IMR-90 (cell line): ENCODE measurements at regions not wholly inside any gene's neighbourhood (a gene's known extent, or its start where the extent isn't known, plus 50 kb on each side); places are given as distances from the start of the nearest gene placed in this dataset.
A peak's percentile ranks its signal among the peaks of the same experiment; 100 is the strongest.

ENCODE experiments used
- ATAC-seq: fragments of 200-7000 bp; cut with Tn5 transposase; 2 replicates; pipeline ENCODE4 v1.9.1; 2020; ENCODE audit warnings: low read depth, mild to moderate bottlenecking, moderate library complexity
- BruUV-seq: library from RNA; stranded (reverse); fragments of 400-500 nt; replicated peaks from 2 replicates; lab custom pipeline; 2021; lab: Mats Ljungman, UMichigan
- CTCF ChIA-PET: fragments of 300-600 bp; formaldehyde crosslinking; extraction: SDS; loops from one replicate; lab custom pipeline; 2021; ENCODE audit warnings: antibody characterized with exemption; lab: Yijun Ruan, JAX
- POLR2A ChIA-PET: fragments of 300-600 bp; sonication (Branson Sonifier 250); formaldehyde crosslinking; loops from one replicate; lab custom pipeline; 2022; ENCODE audit warnings: antibody characterized with exemption; ENCODE audit not compliant: unreplicated experiment; lab: Charles Lee
- DNase-seq: peaks from one replicate; pipeline ENCODE4 v3.0.0; 2013
- H2AFZ ChIP-seq: replicated peaks from 2 replicates; pipeline ENCODE3; 2013; ENCODE audit warnings: low read length, mild to moderate bottlenecking; ENCODE audit not compliant: poor library complexity
- H2AK5ac ChIP-seq: 2 replicates; pipeline ENCODE4 v1.6.1; 2013; ENCODE audit warnings: low read depth, low read length, inconsistent platforms
- H2AK9ac ChIP-seq: replicated peaks from 2 replicates; pipeline ENCODE3; 2013; ENCODE audit warnings: mild to moderate bottlenecking, low read depth, low read length, moderate library complexity; ENCODE audit not compliant: poor library complexity
- H2BK120ac ChIP-seq: 2 replicates; pipeline ENCODE4 v1.6.1; 2013; ENCODE audit warnings: low read depth, low read length, inconsistent platforms
- H2BK15ac ChIP-seq: 3 replicates; pipeline ENCODE4 v1.6.1; 2013; ENCODE audit warnings: low read depth, low read length, inconsistent platforms
- H2BK20ac ChIP-seq: 2 replicates; pipeline ENCODE4 v1.6.1; 2013; ENCODE audit warnings: low read depth, mild to moderate bottlenecking, inconsistent platforms, low read length, moderate library complexity
- H2BK5ac ChIP-seq: 2 replicates; pipeline ENCODE4 v1.6.1; 2013; ENCODE audit warnings: mild to moderate bottlenecking, low read depth, low read length, inconsistent platforms; ENCODE audit not compliant: poor library complexity, severe bottlenecking
- H3K14ac ChIP-seq: replicated peaks from 2 replicates; pipeline ENCODE4 v1.6.1; 2013; ENCODE audit warnings: low read depth, low read length, inconsistent platforms
- H3K18ac ChIP-seq: 2 replicates; pipeline ENCODE4 v1.6.1; 2013; ENCODE audit warnings: low read depth, low read length, control low read depth
- H3K23ac ChIP-seq: 2 replicates; pipeline ENCODE4 v1.6.1; 2013; ENCODE audit warnings: low read depth, low read length, inconsistent platforms
- H3K27ac ChIP-seq: 2 replicates; pipeline ENCODE4 v1.5.1; 2013; ENCODE audit warnings: mild to moderate bottlenecking, control low read depth, low read length; ENCODE audit not compliant: insufficient read depth
- H3K27me3 ChIP-seq: 2 replicates; pipeline ENCODE4 v1.6.1; 2013; ENCODE audit warnings: low read length; ENCODE audit not compliant: control insufficient read depth, insufficient read depth
- H3K36me3 ChIP-seq: 2 replicates; pipeline ENCODE4 v1.6.1; 2013; ENCODE audit warnings: low read length, mixed read lengths; ENCODE audit not compliant: control insufficient read depth, insufficient read depth
- H3K4ac ChIP-seq: 2 replicates; pipeline ENCODE4 v1.6.1; 2013; ENCODE audit warnings: low read depth, low read length, inconsistent platforms
- H3K4me1 ChIP-seq: 2 replicates; pipeline ENCODE4 v1.6.1; 2013; ENCODE audit warnings: low read length, mixed read lengths; ENCODE audit not compliant: control insufficient read depth, insufficient read depth
- H3K4me2 ChIP-seq: 2 replicates; pipeline ENCODE4 v1.6.1; 2013; ENCODE audit warnings: low read depth, mild to moderate bottlenecking, control low read depth, low read length, moderate library complexity
- H3K4me3 ChIP-seq: 2 replicates; pipeline ENCODE4 v1.5.1; 2013; ENCODE audit warnings: low read depth, mild to moderate bottlenecking, control low read depth, low read length, moderate library complexity; ENCODE audit not compliant: insufficient read depth
- H3K56ac ChIP-seq: 2 replicates; pipeline ENCODE4 v1.6.1; 2013; ENCODE audit warnings: low read length, inconsistent platforms; ENCODE audit not compliant: insufficient read depth; ENCODE audit errors: extremely low read depth
- H3K79me1 ChIP-seq, 2 experiments: 2 replicates each; pipeline ENCODE4 v1.6.1; 2013; ENCODE audit warnings: low read length in 2 of 2, inconsistent platforms in 1 of 2, low read depth in 1 of 2
- H3K9ac ChIP-seq: 2 replicates; pipeline ENCODE4 v1.6.1; 2013; ENCODE audit warnings: low read depth, low read length, control low read depth
- H3K9me1 ChIP-seq: 2 replicates; pipeline ENCODE4 v1.6.1; 2013; ENCODE audit warnings: low read length, inconsistent platforms; ENCODE audit not compliant: insufficient read depth
- H3K9me3 ChIP-seq: 2 replicates; pipeline ENCODE4 v1.6.1; 2013; ENCODE audit warnings: low read length; ENCODE audit not compliant: control insufficient read depth, insufficient read depth
- H4K20me1 ChIP-seq: 2 replicates; pipeline ENCODE4 v1.6.1; 2013; ENCODE audit warnings: low read length, inconsistent platforms; ENCODE audit not compliant: insufficient read depth
- H4K5ac ChIP-seq: 2 replicates; pipeline ENCODE4 v1.6.1; 2013; ENCODE audit warnings: mild to moderate bottlenecking, low read depth, low read length, control low read depth
- H4K8ac ChIP-seq, 2 experiments: 2 replicates each; pipeline ENCODE4 v1.6.1; 2013; ENCODE audit warnings: low read depth in 2 of 2, low read length in 2 of 2, control low read depth in 1 of 2, inconsistent platforms in 1 of 2
- H4K91ac ChIP-seq: 2 replicates; pipeline ENCODE4 v1.6.1; 2013; ENCODE audit warnings: low read depth, low read length, inconsistent platforms; ENCODE audit not compliant: insufficient read depth
- BHLHE40 ChIP-seq: fragments of 150-350 bp; IDR thresholded peaks from 2 replicates; pipeline ENCODE4 v1.6.1; 2016; ENCODE audit warnings: mild to moderate bottlenecking, low read depth, low read length
- CEBPB ChIP-seq: IDR thresholded peaks from 2 replicates; pipeline ENCODE4 v1.6.1; 2012; ENCODE audit warnings: low read depth, low read length, improper control_type of control experiment
- CHD1 ChIP-seq: IDR thresholded peaks from 2 replicates; pipeline ENCODE4 v1.6.1; 2012; ENCODE audit warnings: low read depth, low read length, improper control_type of control experiment
- CTCF ChIP-seq: conservative IDR thresholded peaks from 2 replicates; pipeline ENCODE4 v1.5.1; 2012; ENCODE audit warnings: mild to moderate bottlenecking, low read depth, low read length, improper control_type of control experiment
- ELK1 ChIP-seq: fragments of 150-350 bp; IDR thresholded peaks from 2 replicates; pipeline ENCODE4 v1.6.1; 2016; ENCODE audit warnings: low read depth, mild to moderate bottlenecking, low read length, moderate library complexity, borderline replicate concordance
- FOS ChIP-seq: fragments of 150-350 bp; IDR thresholded peaks from 2 replicates; pipeline ENCODE4 v1.6.1; 2016; ENCODE audit warnings: low read depth, low read length
- MAFK ChIP-seq: IDR thresholded peaks from 2 replicates; pipeline ENCODE4 v1.6.1; 2012; ENCODE audit warnings: low read depth, low read length, improper control_type of control experiment
- MAZ ChIP-seq: IDR thresholded peaks from 2 replicates; pipeline ENCODE4 v1.6.1; 2012; ENCODE audit warnings: low read depth, mild to moderate bottlenecking, low read length, improper control_type of control experiment, moderate library complexity, borderline replicate concordance
- MXI1 ChIP-seq: IDR thresholded peaks from 2 replicates; pipeline ENCODE4 v1.6.1; 2012; ENCODE audit warnings: low read depth, mild to moderate bottlenecking, low read length, moderate library complexity, borderline replicate concordance
- NFE2L2 ChIP-seq: fragments of 150-350 bp; IDR thresholded peaks from 2 replicates; pipeline ENCODE4 v1.6.1; 2016; ENCODE audit warnings: low read depth, mild to moderate bottlenecking, low read length
- POLR2A ChIP-seq: IDR thresholded peaks from 2 replicates; pipeline ENCODE4 v1.6.1; 2012; ENCODE audit warnings: mild to moderate bottlenecking, low read depth, low read length
- RAD21 ChIP-seq: IDR thresholded peaks from 2 replicates; pipeline ENCODE4 v1.6.1; 2012; ENCODE audit warnings: low read length, improper control_type of control experiment
- RCOR1 ChIP-seq: IDR thresholded peaks from 2 replicates; pipeline ENCODE4 v1.6.1; 2012; ENCODE audit warnings: mild to moderate bottlenecking, low read length, improper control_type of control experiment; ENCODE audit not compliant: insufficient replicate concordance
- RFX5 ChIP-seq: IDR thresholded peaks from 2 replicates; pipeline ENCODE4 v1.8.0; 2012; ENCODE audit warnings: low read depth, mild to moderate bottlenecking, low read length, moderate library complexity
- SMC3 ChIP-seq: fragments of 150-350 bp; IDR thresholded peaks from 2 replicates; pipeline ENCODE4 v1.6.1; 2016; ENCODE audit warnings: low read depth, mild to moderate bottlenecking, antibody characterized with exemption, low read length, moderate library complexity
- USF2 ChIP-seq: fragments of 150-350 bp; IDR thresholded peaks from 2 replicates; pipeline ENCODE4 v1.6.1; 2017; ENCODE audit warnings: mild to moderate bottlenecking, antibody characterized with exemption, low read length, low read depth
- dilution Hi-C: fragments of 300-500 bp; cut with HindIII; formaldehyde crosslinking; loops from one replicate; pipeline ENCODE4 v1.14.3; 2018; ENCODE audit warnings: low sequenced_read_pairs; ENCODE audit not compliant: unreplicated experiment
- in situ Hi-C: fragments of 300-500 bp; cut with MboI; formaldehyde crosslinking; loops from 3 replicates; pipeline ENCODE4 v1.14.3; 2019; ENCODE audit warnings: low sequenced_read_pairs, inconsistent platforms, mixed read lengths
- intact Hi-C: fragments of 100-400 bp; cut with micrococcal nuclease; formaldehyde crosslinking; loops from 2 replicates; pipeline ENCODE4 v1.10.0; 2022

- DNase-seq (no peak), ATAC-seq (no peak)
- in situ Hi-C loops (no loop called here), intact Hi-C loops (no loop called here), dilution Hi-C loops (no loop called here)
- Histone ChIP-seq H2BK5ac (no peak overlapping the region), H4K5ac (peak overlapping the region; percentile 56; the same call in 1 of the 2 replicates), H3K36me3 (no peaks in the 10 kb centered on the region), H4K91ac (no peak overlapping the region), H3K9ac (no peak overlapping the region), H2BK15ac (no peak overlapping the region), H3K9me3 (no peaks in the 10 kb centered on the region), H2AK9ac (no peak overlapping the region), H3K56ac (no peak overlapping the region), H3K27ac (no peak overlapping the region), H3K4me2 (no peak overlapping the region; the same call in 1 of the 2 replicates), H3K4me1 (peaks cover 8% of the 10 kb centered on the region), H3K4me3 (no peak overlapping the region), H2AK5ac (no peak overlapping the region), H3K27me3 (no peaks in the 10 kb centered on the region), H3K14ac (no peak overlapping the region), H2BK120ac (no peak overlapping the region; the same call in 1 of the 2 replicates), H2BK20ac (no peak overlapping the region), H3K18ac (no peak overlapping the region), H3K9me1 (no peaks in the 10 kb centered on the region), H2AFZ (no peak overlapping the region), H4K8ac (no peak overlapping the region), H3K79me1 (peaks cover 0 to 18% of the 10 kb centered on the region in 2 experiments; a peak in 3 of 4 replicates), H3K23ac (no peak overlapping the region), H4K20me1 (no peaks in the 10 kb centered on the region), H3K4ac (no peak overlapping the region)
- BruUV-seq, result no TSS peak
- ChIA-PET CTCF (interaction anchor here (0.6 kb wide), 1 partner anchor 210 kb away, joined by 4 read pairs; no protein-coding TSS in a partner anchor), POLR2A (no interaction called here)
- no peak for TF ChIP-seq RAD21
- no peak for TF ChIP-seq USF2
- no peak for TF ChIP-seq POLR2A
- no peak for TF ChIP-seq CEBPB
- no peak for TF ChIP-seq FOS
- TF ChIP-seq NFE2L2, result no peak
- TF ChIP-seq RFX5, result no peak
- no peak for TF ChIP-seq CTCF
- no peak for TF ChIP-seq MXI1
- no peak for TF ChIP-seq RCOR1
- TF ChIP-seq CHD1, result no peak
- no peak for TF ChIP-seq SMC3
- no peak for TF ChIP-seq MAZ
- TF ChIP-seq MAFK, result no peak
- no peak for TF ChIP-seq ELK1
- TF ChIP-seq BHLHE40, result no peak
Observed at GRCh38 chr3:101945980-101946379, 96.7 kb downstream of the NFKBIZ start.
